ENCODE measurements at regions not wholly inside any gene's neighbourhood (a gene's known extent, or its start where the extent isn't known, plus 50 kb on each side); places are given as distances from the start of the nearest gene placed in this dataset.

- Mint-ChIP-seq H3K9me3 (no peaks in the 10 kb centered on the region), H3K36me3 (ENCODE audit: low read depth) (no peaks in the 10 kb centered on the region), H3K27ac (no peak overlapping the region), H3K27me3 (ENCODE audit: insufficient read depth) (peaks cover 9% of the 10 kb centered on the region), H3K4me3 (no peak overlapping the region), H3K4me1 (ENCODE audit: low read depth) (no peaks in the 10 kb centered on the region)
- DNase-seq (ENCODE audit: low spot score) = no peak
- intact Hi-C loops (cut with micrococcal nuclease) = no loop called here
These were observed 229.2 kb downstream of the RHOU start for GRCh38 chr1:228964178-228965089.

GRCh38 chr1:228968891-228969606, 233.8 kb downstream of the RHOU start:
- no peak for DNase-seq (ENCODE audit: low spot score)
- intact Hi-C loops (cut with micrococcal nuclease) = no loop called here
- Mint-ChIP-seq H3K36me3 (ENCODE audit: low read depth) (no peaks in the 10 kb centered on the region), H3K4me3 (no peak overlapping the region), H3K4me1 (ENCODE audit: low read depth) (no peaks in the 10 kb centered on the region), H3K9me3 (no peaks in the 10 kb centered on the region), H3K27ac (no peak overlapping the region), H3K27me3 (ENCODE audit: insufficient read depth) (peaks cover 16% of the 10 kb centered on the region)

- no peaks in the 10 kb centered on the region for H3K4me1 Mint-ChIP-seq (ENCODE audit: low read depth)
- intact Hi-C loops (cut with micrococcal nuclease) = no loop called here
- H3K27ac Mint-ChIP-seq = no peak overlapping the region
- peaks cover 16% of the 10 kb centered on the region for H3K27me3 Mint-ChIP-seq (ENCODE audit: insufficient read depth)
- no peak for DNase-seq (ENCODE audit: low spot score)
- no peaks in the 10 kb centered on the region for H3K36me3 Mint-ChIP-seq (ENCODE audit: low read depth)
- H3K4me3 Mint-ChIP-seq = no peak overlapping the region
- no peaks in the 10 kb centered on the region for H3K9me3 Mint-ChIP-seq
These were observed 234.9 kb downstream of the RHOU start for GRCh38 chr1:228969953-228970800.

- Mint-ChIP-seq H3K4me3 (no peak overlapping the region), H3K27me3 (ENCODE audit: insufficient read depth) (peaks cover 19% of the 10 kb centered on the region), H3K36me3 (ENCODE audit: low read depth) (no peaks in the 10 kb centered on the region), H3K4me1 (ENCODE audit: low read depth) (no peaks in the 10 kb centered on the region), H3K9me3 (no peaks in the 10 kb centered on the region), H3K27ac (no peak overlapping the region)
- DNase-seq (ENCODE audit: low spot score) = no peak
- intact Hi-C loops (cut with micrococcal nuclease) = no loop called here
These were observed 237.3 kb downstream of the RHOU start for GRCh38 chr1:228972576-228972975.

- intact Hi-C loops (cut with micrococcal nuclease) = no loop called here
- Mint-ChIP-seq H3K9me3 (no peaks in the 10 kb centered on the region), H3K4me1 (ENCODE audit: low read depth) (no peaks in the 10 kb centered on the region), H3K36me3 (ENCODE audit: low read depth) (no peaks in the 10 kb centered on the region), H3K4me3 (no peak overlapping the region), H3K27ac (no peak overlapping the region), H3K27me3 (ENCODE audit: insufficient read depth) (peaks cover 12% of the 10 kb centered on the region)
- no peak for DNase-seq (ENCODE audit: low spot score)
These were observed 239.0 kb downstream of the RHOU start for GRCh38 chr1:228974273-228974672.

GRCh38 chr1:228975238-228975907, 240.1 kb downstream of the RHOU start:
- H3K27ac Mint-ChIP-seq = no peak overlapping the region
- DNase-seq (ENCODE audit: low spot score) = no peak
- H3K4me1 Mint-ChIP-seq (ENCODE audit: low read depth) = no peaks in the 10 kb centered on the region
- H3K27me3 Mint-ChIP-seq (ENCODE audit: insufficient read depth) = peaks cover 6% of the 10 kb centered on the region
- intact Hi-C loops (cut with micrococcal nuclease) = no loop called here
- no peaks in the 10 kb centered on the region for H3K36me3 Mint-ChIP-seq (ENCODE audit: low read depth)
- no peaks in the 10 kb centered on the region for H3K9me3 Mint-ChIP-seq
- no peak overlapping the region for H3K4me3 Mint-ChIP-seq

GRCh38 chr1:228976316-228976715, 241.0 kb downstream of the RHOU start:
- DNase-seq (ENCODE audit: low spot score) = no peak
- H3K27me3 Mint-ChIP-seq (ENCODE audit: insufficient read depth) = peaks cover 8% of the 10 kb centered on the region
- no peak overlapping the region for H3K27ac Mint-ChIP-seq
- H3K4me1 Mint-ChIP-seq (ENCODE audit: low read depth) = no peaks in the 10 kb centered on the region
- H3K36me3 Mint-ChIP-seq (ENCODE audit: low read depth) = no peaks in the 10 kb centered on the region
- no peaks in the 10 kb centered on the region for H3K9me3 Mint-ChIP-seq
- intact Hi-C loops (cut with micrococcal nuclease) = no loop called here
- H3K4me3 Mint-ChIP-seq = no peak overlapping the region

GRCh38 chr1:228977307-228977706, 242.0 kb downstream of the RHOU start:
- Mint-ChIP-seq H3K4me1 (ENCODE audit: low read depth) (no peaks in the 10 kb centered on the region), H3K27ac (no peak overlapping the region), H3K36me3 (ENCODE audit: low read depth) (no peaks in the 10 kb centered on the region), H3K9me3 (no peaks in the 10 kb centered on the region), H3K4me3 (no peak overlapping the region), H3K27me3 (ENCODE audit: insufficient read depth) (peaks cover 7% of the 10 kb centered on the region)
- intact Hi-C loops (cut with micrococcal nuclease) = no loop called here
- no peak for DNase-seq (ENCODE audit: low spot score)

GRCh38 chr1:228977741-228978140, 242.5 kb downstream of the RHOU start:
- H3K36me3 Mint-ChIP-seq (ENCODE audit: low read depth) = no peaks in the 10 kb centered on the region
- no peak overlapping the region for H3K27ac Mint-ChIP-seq
- intact Hi-C loops (cut with micrococcal nuclease) = no loop called here
- no peak for DNase-seq (ENCODE audit: low spot score)
- no peak overlapping the region for H3K4me3 Mint-ChIP-seq
- peaks cover 7% of the 10 kb centered on the region for H3K27me3 Mint-ChIP-seq (ENCODE audit: insufficient read depth)
- no peaks in the 10 kb centered on the region for H3K4me1 Mint-ChIP-seq (ENCODE audit: low read depth)
- H3K9me3 Mint-ChIP-seq = no peaks in the 10 kb centered on the region

GRCh38 chr1:228978484-228979324, 243.4 kb downstream of the RHOU start:
- Mint-ChIP-seq H3K4me3 (no peak overlapping the region), H3K4me1 (ENCODE audit: low read depth) (no peaks in the 10 kb centered on the region), H3K36me3 (ENCODE audit: low read depth) (no peaks in the 10 kb centered on the region), H3K27ac (no peak overlapping the region), H3K9me3 (no peaks in the 10 kb centered on the region), H3K27me3 (ENCODE audit: insufficient read depth) (peaks cover 7% of the 10 kb centered on the region)
- intact Hi-C loops (cut with micrococcal nuclease) = no loop called here
- no peak for DNase-seq (ENCODE audit: low spot score)

GRCh38 chr1:228979325-228979699, 244.0 kb downstream of the RHOU start:
- intact Hi-C loops (cut with micrococcal nuclease) = no loop called here

GRCh38 chr1:228979774-228980173, 244.5 kb downstream of the RHOU start:
- DNase-seq (ENCODE audit: low spot score) = no peak
- Mint-ChIP-seq H3K27ac (no peak overlapping the region), H3K4me3 (no peak overlapping the region), H3K36me3 (ENCODE audit: low read depth) (no peaks in the 10 kb centered on the region), H3K27me3 (ENCODE audit: insufficient read depth) (peaks cover 7% of the 10 kb centered on the region), H3K9me3 (no peaks in the 10 kb centered on the region), H3K4me1 (ENCODE audit: low read depth) (no peaks in the 10 kb centered on the region)
- intact Hi-C loops (cut with micrococcal nuclease) = no loop called here

More at GRCh38 chr1:228979325-228979699, 244.0 kb downstream of the RHOU start:
- DNase-seq (ENCODE audit: low spot score) = no peak
- Mint-ChIP-seq H3K27ac (no peak overlapping the region), H3K36me3 (ENCODE audit: low read depth) (no peaks in the 10 kb centered on the region), H3K9me3 (no peaks in the 10 kb centered on the region), H3K4me1 (ENCODE audit: low read depth) (no peaks in the 10 kb centered on the region), H3K27me3 (ENCODE audit: insufficient read depth) (peaks cover 7% of the 10 kb centered on the region), H3K4me3 (no peak overlapping the region)
